Retina (tissue), 1 donor: ENCODE measurements at regions not wholly inside any gene's neighbourhood (a gene's known extent, or its start where the extent isn't known, plus 50 kb on each side); places are given as distances from the start of the nearest gene placed in this dataset.

ENCODE experiments used
- DNase-seq: peaks from one replicate; pipeline ENCODE4 v3.0.0-alpha.2; 2016

GRCh38 chr13:31614073-31614472 lies 125.3 kb upstream of the RXFP2 start:
- no peak for DNase-seq

- no peak for DNase-seq
Measured at GRCh38 chr13:31614704-31615103, 124.6 kb upstream of the RXFP2 start.

GRCh38 chr13:31625115-31625514 lies 114.2 kb upstream of the RXFP2 start:
- no peak for DNase-seq

- DNase-seq, result no peak
Measured at GRCh38 chr13:31627097-31627845, 112.1 kb upstream of the RXFP2 start.

- DNase-seq, result no peak
Measured at GRCh38 chr13:31629085-31629780, 110.1 kb upstream of the RXFP2 start.

- DNase-seq, result no peak
Measured at GRCh38 chr13:31631071-31631470, 108.3 kb upstream of the RXFP2 start.

GRCh38 chr13:31631746-31632145 lies 107.6 kb upstream of the RXFP2 start:
- DNase-seq, result no peak

- DNase-seq, result no peak
Measured at GRCh38 chr13:31638577-31638976, 100.7 kb upstream of the RXFP2 start.

GRCh38 chr13:31639443-31640163 lies 99.7 kb upstream of the RXFP2 start:
- DNase-seq, result no peak

- no peak for DNase-seq
Measured at GRCh38 chr13:31649766-31650165, 89.6 kb upstream of the RXFP2 start.

- DNase-seq, result no peak
Measured at GRCh38 chr13:31653730-31654129, 85.6 kb upstream of the RXFP2 start.

- DNase-seq, result no peak
Measured at GRCh38 chr13:31663880-31664585, 75.3 kb upstream of the RXFP2 start.

GRCh38 chr13:31670831-31671617 lies 68.3 kb upstream of the RXFP2 start:
- no peak for DNase-seq

GRCh38 chr13:31674051-31674450 lies 65.3 kb upstream of the RXFP2 start:
- no peak for DNase-seq

- no peak for DNase-seq
Measured at GRCh38 chr13:31675440-31675953, 63.8 kb upstream of the RXFP2 start.

GRCh38 chr13:31681133-31681532 lies 58.2 kb upstream of the RXFP2 start:
- DNase-seq, result no peak

GRCh38 chr13:31684466-31684865 lies 54.9 kb upstream of the RXFP2 start:
- no peak for DNase-seq

GRCh38 chr13:31686670-31687425 lies 52.5 kb upstream of the RXFP2 start:
- no peak for DNase-seq
